WTC11 (cell line): ENCODE measurements at regions not wholly inside any gene's neighbourhood (a gene's known extent, or its start where the extent isn't known, plus 50 kb on each side); places are given as distances from the start of the nearest gene placed in this dataset.

Source experiments
- CREB1 ChIP-seq: sonication (generic); formaldehyde crosslinking; IDR thresholded peaks from 2 replicates; pipeline ENCODE4 v1.8.0; 2023; ENCODE audit warnings: mild to moderate bottlenecking, missing genetic modification reagents
- CREM ChIP-seq: sonication (generic); formaldehyde crosslinking; IDR thresholded peaks from 2 replicates; pipeline ENCODE4 v1.8.1; 2022; ENCODE audit warnings: mild to moderate bottlenecking, missing genetic modification reagents, moderate library complexity
- MXD4 ChIP-seq: fragments of 250-450 bp; sonication (Bioruptor Pico); IDR thresholded peaks from 2 replicates; pipeline ENCODE4 v1.8.0; 2021; ENCODE audit warnings: mild to moderate bottlenecking, moderate library complexity, borderline replicate concordance
- NFE2L1 ChIP-seq: sonication (generic); formaldehyde crosslinking; IDR thresholded peaks from 2 replicates; pipeline ENCODE4 v1.8.1; 2023; ENCODE audit warnings: missing genetic modification reagents
- ZNF121 ChIP-seq: sonication (generic); formaldehyde crosslinking; IDR thresholded peaks from 2 replicates; pipeline ENCODE4 v1.8.0; 2023; ENCODE audit warnings: missing genetic modification reagents
- ZNF232 ChIP-seq: sonication (generic); formaldehyde crosslinking; IDR thresholded peaks from 2 replicates; pipeline ENCODE4 v1.8.0; 2022; ENCODE audit warnings: mild to moderate bottlenecking, missing genetic modification reagents
- TF ChIP-seq, protein P1 (sequence below): fragments of 200-600 bp; IDR thresholded peaks from 2 replicates; pipeline ENCODE4 v1.8.0; 2022; ENCODE audit warnings: antibody characterized with exemption
- TF ChIP-seq, protein P2 (sequence below): sonication (generic); formaldehyde crosslinking; conservative IDR thresholded peaks from 2 replicates; pipeline ENCODE4 v1.8.1; 2023; ENCODE audit warnings: mild to moderate bottlenecking, low read depth, missing genetic modification reagents, moderate library complexity
- TF ChIP-seq, protein P3 (sequence below): sonication (generic); formaldehyde crosslinking; IDR thresholded peaks from 2 replicates; pipeline ENCODE4 v1.8.1; 2023; ENCODE audit warnings: mild to moderate bottlenecking, moderate library complexity, missing genetic modification reagents
- TF ChIP-seq, protein P4 (sequence below): sonication (generic); formaldehyde crosslinking; IDR thresholded peaks from 2 replicates; pipeline ENCODE4 v1.8.1; 2022; ENCODE audit warnings: low read depth, missing genetic modification reagents, borderline replicate concordance
- TF ChIP-seq, protein P5 (sequence below): sonication (generic); formaldehyde crosslinking; IDR thresholded peaks from 2 replicates; pipeline ENCODE4 v1.8.0; 2022; ENCODE audit warnings: mild to moderate bottlenecking, missing genetic modification reagents

- TF ChIP-seq, protein P1, sequence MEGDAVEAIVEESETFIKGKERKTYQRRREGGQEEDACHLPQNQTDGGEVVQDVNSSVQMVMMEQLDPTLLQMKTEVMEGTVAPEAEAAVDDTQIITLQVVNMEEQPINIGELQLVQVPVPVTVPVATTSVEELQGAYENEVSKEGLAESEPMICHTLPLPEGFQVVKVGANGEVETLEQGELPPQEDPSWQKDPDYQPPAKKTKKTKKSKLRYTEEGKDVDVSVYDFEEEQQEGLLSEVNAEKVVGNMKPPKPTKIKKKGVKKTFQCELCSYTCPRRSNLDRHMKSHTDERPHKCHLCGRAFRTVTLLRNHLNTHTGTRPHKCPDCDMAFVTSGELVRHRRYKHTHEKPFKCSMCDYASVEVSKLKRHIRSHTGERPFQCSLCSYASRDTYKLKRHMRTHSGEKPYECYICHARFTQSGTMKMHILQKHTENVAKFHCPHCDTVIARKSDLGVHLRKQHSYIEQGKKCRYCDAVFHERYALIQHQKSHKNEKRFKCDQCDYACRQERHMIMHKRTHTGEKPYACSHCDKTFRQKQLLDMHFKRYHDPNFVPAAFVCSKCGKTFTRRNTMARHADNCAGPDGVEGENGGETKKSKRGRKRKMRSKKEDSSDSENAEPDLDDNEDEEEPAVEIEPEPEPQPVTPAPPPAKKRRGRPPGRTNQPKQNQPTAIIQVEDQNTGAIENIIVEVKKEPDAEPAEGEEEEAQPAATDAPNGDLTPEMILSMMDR = no peak
- TF ChIP-seq, protein P2, sequence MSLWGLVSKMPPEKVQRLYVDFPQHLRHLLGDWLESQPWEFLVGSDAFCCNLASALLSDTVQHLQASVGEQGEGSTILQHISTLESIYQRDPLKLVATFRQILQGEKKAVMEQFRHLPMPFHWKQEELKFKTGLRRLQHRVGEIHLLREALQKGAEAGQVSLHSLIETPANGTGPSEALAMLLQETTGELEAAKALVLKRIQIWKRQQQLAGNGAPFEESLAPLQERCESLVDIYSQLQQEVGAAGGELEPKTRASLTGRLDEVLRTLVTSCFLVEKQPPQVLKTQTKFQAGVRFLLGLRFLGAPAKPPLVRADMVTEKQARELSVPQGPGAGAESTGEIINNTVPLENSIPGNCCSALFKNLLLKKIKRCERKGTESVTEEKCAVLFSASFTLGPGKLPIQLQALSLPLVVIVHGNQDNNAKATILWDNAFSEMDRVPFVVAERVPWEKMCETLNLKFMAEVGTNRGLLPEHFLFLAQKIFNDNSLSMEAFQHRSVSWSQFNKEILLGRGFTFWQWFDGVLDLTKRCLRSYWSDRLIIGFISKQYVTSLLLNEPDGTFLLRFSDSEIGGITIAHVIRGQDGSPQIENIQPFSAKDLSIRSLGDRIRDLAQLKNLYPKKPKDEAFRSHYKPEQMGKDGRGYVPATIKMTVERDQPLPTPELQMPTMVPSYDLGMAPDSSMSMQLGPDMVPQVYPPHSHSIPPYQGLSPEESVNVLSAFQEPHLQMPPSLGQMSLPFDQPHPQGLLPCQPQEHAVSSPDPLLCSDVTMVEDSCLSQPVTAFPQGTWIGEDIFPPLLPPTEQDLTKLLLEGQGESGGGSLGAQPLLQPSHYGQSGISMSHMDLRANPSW (CRISPR knock-in tag) = no peak
- TF ChIP-seq CREM (CRISPR knock-in tag) (no peak), NFE2L1 (no peak), ZNF232 (CRISPR knock-in tag) (no peak), MXD4 (CRISPR knock-in tag) (no peak), CREB1 (CRISPR knock-in tag) (no peak), ZNF121 (CRISPR knock-in tag) (no peak)
- TF ChIP-seq, protein P3, sequence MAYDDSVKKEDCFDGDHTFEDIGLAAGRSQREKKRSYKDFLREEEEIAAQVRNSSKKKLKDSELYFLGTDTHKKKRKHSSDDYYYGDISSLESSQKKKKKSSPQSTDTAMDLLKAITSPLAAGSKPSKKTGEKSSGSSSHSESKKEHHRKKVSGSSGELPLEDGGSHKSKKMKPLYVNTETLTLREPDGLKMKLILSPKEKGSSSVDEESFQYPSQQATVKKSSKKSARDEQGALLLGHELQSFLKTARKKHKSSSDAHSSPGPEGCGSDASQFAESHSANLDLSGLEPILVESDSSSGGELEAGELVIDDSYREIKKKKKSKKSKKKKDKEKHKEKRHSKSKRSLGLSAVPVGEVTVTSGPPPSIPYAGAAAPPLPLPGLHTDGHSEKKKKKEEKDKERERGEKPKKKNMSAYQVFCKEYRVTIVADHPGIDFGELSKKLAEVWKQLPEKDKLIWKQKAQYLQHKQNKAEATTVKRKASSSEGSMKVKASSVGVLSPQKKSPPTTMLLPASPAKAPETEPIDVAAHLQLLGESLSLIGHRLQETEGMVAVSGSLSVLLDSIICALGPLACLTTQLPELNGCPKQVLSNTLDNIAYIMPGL (CRISPR knock-in tag) = no peak
- TF ChIP-seq, protein P4, sequence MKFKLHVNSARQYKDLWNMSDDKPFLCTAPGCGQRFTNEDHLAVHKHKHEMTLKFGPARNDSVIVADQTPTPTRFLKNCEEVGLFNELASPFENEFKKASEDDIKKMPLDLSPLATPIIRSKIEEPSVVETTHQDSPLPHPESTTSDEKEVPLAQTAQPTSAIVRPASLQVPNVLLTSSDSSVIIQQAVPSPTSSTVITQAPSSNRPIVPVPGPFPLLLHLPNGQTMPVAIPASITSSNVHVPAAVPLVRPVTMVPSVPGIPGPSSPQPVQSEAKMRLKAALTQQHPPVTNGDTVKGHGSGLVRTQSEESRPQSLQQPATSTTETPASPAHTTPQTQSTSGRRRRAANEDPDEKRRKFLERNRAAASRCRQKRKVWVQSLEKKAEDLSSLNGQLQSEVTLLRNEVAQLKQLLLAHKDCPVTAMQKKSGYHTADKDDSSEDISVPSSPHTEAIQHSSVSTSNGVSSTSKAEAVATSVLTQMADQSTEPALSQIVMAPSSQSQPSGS (CRISPR knock-in tag) = no peak
- TF ChIP-seq, protein P5, sequence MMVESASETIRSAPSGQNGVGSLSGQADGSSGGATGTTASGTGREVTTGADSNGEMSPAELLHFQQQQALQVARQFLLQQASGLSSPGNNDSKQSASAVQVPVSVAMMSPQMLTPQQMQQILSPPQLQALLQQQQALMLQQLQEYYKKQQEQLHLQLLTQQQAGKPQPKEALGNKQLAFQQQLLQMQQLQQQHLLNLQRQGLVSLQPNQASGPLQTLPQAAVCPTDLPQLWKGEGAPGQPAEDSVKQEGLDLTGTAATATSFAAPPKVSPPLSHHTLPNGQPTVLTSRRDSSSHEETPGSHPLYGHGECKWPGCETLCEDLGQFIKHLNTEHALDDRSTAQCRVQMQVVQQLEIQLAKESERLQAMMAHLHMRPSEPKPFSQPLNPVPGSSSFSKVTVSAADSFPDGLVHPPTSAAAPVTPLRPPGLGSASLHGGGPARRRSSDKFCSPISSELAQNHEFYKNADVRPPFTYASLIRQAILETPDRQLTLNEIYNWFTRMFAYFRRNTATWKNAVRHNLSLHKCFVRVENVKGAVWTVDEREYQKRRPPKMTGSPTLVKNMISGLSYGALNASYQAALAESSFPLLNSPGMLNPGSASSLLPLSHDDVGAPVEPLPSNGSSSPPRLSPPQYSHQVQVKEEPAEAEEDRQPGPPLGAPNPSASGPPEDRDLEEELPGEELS (CRISPR knock-in tag) = no peak
These were observed 72.3 kb upstream of the ACBD5 start for GRCh38 chr10:27312854-27313253.
